Frontal cortex (tissue), 3 donors: ENCODE measurements at regions not wholly inside any gene's neighbourhood (a gene's known extent, or its start where the extent isn't known, plus 50 kb on each side); places are given as distances from the start of the nearest gene placed in this dataset.
"Not testable (repeated sequence)": the region's sequence is repeated elsewhere in the genome, so short reads cannot be mapped to it uniquely, and the experiment has no call there.

Experiments used
- DNase-seq, 2 donors: peaks; one replicate each; pipeline ENCODE4 v3.0.0; 2012; ENCODE audit warnings: low spot score in 2 of 2
- FAIRE-seq: peaks from 2 replicates; lab custom pipeline; 2012; peaks lifted over from hg19 to GRCh38; lab: Jason Lieb, UNC
- donor health status: control.
- donor health status: control.
- donor health status: control.

DNA sequence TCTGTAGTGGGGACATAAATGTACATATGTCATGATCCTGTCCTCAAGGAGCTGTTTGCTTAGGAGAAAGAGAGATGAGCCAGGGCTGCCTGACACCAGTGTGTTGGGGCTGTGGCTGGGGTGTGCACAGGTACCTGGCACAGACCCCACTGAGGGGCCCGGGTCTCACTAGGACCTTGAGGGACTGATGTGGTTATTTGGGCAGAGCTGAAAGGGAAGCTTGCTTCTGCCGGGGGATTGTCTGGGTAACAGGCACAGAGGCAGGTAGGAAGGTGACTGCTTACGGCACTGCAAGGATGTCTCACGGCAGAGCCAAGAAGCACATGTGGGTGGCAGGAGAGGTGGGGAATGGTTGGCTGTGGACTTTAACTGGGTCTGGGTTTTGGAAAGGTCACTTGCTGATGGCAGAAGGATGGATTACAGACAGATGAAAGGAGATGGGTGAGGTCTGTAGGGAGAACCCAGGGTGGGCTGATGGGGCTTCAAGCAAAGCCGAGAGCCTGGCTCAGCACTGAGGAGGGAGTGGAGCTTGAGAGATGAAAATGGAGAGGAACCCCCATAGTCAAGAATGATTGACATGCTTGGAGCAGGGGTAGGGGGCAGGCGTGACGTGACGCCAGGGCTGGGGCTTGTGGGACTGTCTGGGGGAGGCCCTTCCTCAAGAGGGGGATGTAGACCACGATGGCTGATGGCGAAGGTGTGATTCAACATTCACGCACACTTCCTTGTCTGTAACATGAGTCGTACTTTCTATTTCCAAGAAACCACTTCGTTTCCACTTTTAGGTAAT, 207.7 kb upstream of the SHH start:
- FAIRE-seq (no peak), DNase-seq (no peak)

DNA sequence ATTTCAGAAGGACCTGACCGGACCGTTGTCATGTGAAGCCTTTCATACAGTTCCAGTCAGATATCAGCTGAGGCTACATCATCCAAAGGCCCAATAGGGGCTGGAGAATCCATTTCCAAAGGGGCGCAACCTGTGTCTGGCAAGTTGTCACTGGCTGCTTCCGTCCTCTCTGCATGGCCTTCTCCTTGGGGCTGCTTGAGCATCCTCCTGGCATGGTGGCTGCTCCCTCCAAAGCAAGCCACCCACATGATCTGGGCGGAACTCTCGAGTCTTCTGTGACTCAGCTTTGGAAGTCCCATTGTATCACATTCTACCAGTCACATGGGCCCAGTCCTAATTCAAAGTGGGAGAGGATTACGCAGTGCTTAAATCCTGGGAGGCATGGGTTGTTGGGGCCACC, 207.0 kb upstream of the SHH start:
- DNase-seq = no peak
- FAIRE-seq = no peak

DNA sequence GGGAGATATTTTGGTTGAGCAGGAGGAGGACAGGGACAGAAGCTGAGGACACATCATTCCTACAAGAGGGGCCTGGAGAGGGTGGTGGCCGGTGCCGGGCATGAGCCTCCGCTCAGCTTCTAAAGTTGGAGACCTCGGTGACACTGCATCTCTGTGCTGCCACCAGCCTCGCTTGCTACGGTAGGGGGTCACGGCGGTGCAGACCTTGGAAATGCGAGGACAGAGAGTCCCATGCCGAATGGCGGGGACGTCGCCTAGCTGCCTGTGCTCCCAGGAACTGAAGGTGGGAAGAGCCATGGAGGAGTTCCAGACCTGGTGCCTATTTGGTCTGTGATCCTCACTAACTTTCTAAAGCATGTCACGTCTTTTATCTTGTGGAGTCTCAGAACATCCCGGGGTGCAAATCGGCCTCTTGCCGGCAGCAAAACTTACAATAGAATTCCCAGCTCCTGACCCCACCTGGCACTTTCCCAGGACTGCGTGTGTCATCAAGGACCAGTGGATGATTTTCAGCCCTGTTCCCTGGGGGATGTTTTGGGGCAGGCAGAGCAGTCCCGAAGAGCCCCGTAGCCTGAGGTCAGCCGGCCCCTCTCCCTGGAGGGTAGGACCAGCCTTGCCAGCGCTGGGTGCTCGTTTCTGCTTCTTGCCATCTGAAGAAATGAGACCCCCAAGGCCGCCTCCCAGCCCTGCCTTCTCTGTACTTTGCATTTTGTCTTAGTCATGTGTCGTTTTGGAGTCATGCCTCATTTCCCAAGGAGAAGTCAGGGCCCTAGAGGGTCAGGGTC, 205.8 kb upstream of the SHH start:
- FAIRE-seq (no peak), DNase-seq (no peak)

DNA sequence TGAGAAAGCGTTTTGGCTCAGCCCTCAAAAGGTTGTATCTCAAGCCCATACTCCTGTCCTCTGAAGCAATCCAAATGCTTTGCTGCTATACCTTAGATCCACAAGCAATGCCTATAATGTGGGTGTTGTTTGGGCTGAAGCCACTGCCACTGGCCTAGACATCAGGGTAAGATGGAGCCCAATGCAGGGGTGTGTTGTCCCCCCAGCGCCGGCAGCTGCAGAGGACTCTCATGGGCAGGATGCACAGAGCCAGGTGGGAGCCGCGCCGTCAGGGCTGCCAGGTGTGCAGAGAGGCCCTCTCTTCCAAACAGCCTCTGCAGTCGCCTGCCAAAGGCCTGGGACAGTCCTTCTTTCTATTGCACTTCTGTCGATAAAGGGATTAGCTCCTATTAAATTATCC, 205.2 kb upstream of the SHH start:
- DNase-seq = no peak

DNA sequence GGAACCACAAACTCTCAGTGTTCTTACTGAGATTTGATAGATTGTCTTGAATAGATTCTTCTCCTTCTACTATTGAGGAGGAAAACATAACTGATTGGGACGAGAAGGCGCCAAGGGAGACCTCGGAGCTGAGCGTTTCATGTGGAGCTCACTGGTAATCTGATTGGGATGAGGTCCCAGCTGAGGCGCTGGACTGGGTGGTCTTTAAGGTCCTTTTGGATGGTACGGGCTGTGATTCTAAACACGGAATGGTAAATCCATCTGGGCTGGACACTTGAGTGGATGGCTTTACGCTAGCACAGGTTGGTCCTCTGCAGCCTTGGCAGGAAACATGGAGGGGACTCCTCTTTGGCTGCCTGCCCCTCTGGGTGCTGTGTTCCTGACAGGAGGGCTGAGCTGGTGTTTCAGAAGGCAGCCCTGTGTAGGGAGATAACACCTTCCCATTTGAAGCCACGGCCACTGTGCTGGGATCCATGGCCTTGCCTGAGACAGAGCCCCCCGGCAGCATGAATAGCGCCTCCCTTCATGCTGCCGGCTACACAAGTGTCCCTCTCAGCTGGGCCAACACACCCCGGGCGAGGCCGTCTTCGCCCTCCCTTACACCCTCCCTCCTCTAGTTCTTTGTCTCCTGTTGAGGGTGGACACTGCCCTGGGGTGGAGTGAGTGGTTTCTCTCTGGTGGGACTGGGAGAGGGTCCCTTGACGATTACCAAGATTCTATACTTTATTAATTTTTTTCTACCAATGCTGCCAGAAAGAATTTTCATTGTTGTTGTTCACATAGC, 203.2 kb upstream of the SHH start:
- DNase-seq = no peak
- FAIRE-seq = no peak

More for the DNA sequence above, 205.2 kb upstream of the SHH start:
- no peak for FAIRE-seq

DNA sequence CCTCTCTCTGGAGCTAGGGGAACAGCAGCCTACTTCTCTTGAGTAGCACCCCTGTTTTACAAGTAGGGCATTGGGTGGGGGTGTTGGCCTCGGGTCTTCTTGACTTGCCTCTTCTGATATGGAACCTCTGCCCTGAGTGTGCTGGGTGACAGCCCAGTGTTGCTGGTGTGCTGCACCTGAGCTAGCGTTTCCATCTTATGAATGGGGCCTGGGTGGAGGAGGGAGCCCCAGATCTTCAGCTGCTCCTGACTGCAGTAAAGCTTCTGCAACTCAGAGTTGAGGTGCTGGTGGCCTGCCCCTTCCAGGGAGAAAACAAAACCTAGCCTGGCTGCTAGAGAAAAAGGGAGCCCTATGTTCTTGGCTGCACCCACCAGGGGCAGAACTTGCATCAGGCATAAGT, 202.5 kb upstream of the SHH start:
- no peak for FAIRE-seq
- DNase-seq = no peak

DNA sequence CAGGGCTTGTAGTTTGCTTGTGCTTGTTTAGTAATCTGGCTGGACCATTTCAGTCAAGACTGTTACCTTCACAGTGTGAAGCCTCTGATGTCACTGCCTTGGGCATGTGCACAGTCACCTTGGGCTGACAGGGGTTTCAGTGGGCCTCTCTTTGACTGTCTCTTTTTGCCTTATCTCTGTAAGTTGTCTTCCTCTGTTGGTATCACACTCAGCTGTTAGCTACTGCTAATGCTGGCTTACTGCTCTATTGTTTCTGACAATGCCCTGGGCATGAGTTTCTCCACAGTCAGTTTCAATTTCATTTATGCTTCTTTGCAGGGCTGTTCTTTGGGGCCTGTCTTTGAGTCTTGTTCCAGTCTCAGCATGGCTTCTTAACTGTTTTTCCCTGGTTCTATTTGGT, 201.9 kb upstream of the SHH start:
- DNase-seq (no peak), FAIRE-seq (no peak)

DNA sequence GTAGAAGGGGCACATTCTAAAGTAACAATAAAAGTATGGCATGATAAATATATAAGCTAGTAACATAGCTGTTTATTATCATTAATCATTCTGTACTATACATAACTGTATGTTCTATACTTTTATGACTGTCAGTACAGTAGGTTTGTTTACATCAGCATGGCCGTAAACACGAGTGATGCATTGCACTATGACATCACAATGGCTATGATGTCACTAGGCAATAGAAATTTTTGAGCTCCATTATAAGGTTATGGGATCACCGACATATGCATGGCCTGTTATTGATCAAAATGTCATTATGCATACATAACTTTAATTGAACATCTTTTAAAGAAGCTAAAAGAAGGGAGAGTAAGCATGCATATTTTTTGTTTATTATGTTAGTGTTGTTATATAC, 200.1 kb upstream of the SHH start:
- FAIRE-seq (no peak), DNase-seq (no peak)

DNA sequence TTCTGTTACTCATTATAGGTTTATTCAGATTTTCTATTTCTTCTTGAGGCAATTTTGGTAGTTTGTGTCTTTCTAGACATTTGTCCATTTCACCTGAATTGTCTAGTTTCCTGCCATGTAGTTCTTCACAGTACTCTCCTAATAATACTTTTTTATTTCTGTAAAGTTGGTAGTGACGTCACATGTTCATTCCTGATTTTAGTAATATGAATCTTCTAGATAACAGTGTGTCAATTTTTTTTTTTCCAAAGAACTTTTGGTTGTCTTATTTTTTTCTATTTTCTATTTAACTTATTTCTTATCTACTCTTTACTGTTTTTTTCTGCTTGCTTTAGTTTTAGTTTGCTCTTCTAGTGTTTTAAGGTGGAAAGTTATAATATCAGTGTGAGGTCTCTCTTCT, 197.3 kb upstream of the SHH start:
- no peak for DNase-seq
- FAIRE-seq = no peak

DNA sequence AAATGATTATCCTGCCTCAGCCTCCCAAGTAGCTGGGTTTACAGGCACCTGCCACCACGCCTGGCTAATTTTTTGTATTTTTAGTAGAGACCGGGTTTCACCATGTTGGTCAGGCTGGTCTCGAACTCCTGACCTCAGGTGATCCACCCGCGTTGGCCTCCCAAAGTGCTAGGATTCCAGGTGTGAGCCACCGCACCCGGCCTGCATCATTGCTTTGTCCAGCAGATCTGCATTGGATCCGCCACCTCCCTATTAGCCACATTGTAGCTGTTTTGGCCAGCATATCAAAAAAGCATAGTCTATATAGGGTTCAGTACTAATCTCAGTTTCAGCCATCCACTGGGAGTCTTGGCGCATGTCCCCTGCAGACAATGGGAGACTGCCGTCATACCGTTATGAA, 194.6 kb upstream of the SHH start:
- FAIRE-seq, DNase-seq: not testable (repeated sequence)

DNA sequence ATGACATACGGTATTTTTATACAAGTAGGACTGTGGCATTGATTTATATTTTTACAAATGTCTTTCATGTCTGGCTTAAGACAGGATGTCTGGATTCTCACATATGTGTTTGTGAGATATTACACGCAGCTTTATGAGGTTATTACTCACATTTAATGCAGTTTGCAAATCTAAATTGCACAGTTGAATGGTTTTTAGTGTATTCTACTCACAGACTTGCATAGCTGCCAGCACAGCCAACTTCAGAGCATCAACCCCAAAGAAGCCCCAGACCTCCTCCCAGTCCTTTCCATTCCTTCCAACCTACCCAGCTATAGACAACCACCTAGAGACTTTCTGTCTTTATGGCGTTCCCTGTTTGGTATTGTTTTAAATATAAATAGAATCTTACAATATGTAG, 193.8 kb upstream of the SHH start:
- no peak for FAIRE-seq

DNA sequence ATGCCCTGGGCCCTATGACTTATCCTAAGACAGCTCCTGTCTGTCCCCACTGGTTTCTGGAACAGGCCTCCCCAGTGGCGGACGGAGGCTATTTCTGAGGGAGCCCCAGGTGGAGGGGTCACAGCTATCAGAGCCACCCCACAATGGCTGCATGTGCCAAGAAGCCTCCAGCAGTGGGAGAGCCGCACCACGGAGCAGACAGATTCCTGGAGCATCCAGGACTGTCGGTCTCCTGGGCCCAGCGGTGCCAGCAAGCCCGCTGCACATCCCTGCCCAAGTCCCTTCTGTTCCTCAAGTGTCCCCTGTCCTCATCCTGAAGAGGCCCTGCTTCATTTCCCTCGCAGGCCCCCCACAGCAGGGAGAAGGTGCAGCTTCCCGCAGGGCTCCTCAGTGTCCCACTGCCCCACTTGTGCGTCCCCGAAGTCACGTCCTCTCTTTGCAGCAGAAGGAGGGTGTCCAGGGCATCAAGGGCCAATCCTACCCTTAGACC, 193.0 kb upstream of the SHH start:
- FAIRE-seq = no peak
- no peak for DNase-seq

More for the DNA sequence above, 193.8 kb upstream of the SHH start:
- DNase-seq = no peak

DNA sequence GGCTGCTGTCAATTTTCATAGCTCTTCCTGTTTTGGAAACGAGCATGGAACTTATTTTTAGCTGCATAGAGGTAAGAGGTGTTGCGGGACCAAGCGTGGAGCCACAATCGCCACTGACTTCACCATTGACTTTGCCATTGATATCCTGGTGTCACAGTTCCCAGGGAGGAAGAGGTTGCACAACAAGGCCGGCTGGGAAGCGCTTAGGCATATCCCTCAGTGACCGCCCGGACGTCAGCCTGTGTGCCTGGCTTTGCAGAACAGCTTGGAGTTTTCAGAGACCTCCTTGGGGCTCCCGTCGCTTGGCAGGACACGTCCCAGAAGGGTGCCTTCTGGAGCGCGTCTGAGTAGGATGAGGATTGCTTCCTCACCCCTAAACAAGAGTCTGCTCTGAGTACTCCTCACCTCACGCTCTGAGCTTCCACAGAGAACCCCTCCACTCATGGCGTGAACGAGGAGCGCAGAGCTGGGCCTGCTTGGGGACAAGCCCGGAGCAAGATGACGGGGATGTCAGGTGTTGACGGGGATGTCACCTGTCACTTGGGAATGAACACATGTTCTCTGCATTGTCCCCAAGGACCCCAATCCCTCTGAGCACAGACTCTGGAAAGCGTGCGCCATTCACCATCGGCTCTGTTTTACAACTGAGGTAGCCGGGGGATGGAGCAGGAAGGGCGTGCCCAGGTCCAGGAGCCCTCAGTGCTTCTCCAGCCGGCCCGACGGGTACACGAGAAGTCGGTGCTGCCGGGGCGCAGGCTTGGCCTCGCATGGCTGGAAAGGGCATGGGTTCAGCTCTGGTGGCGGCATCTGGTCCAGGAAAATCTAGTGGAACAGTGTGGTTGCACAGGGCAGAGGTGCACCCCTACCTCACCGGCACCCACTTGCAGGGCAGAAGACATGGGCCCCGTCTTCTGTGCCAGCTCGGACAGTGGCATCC, 192.3 kb upstream of the SHH start:
- FAIRE-seq = no peak
- DNase-seq = no peak

DNA sequence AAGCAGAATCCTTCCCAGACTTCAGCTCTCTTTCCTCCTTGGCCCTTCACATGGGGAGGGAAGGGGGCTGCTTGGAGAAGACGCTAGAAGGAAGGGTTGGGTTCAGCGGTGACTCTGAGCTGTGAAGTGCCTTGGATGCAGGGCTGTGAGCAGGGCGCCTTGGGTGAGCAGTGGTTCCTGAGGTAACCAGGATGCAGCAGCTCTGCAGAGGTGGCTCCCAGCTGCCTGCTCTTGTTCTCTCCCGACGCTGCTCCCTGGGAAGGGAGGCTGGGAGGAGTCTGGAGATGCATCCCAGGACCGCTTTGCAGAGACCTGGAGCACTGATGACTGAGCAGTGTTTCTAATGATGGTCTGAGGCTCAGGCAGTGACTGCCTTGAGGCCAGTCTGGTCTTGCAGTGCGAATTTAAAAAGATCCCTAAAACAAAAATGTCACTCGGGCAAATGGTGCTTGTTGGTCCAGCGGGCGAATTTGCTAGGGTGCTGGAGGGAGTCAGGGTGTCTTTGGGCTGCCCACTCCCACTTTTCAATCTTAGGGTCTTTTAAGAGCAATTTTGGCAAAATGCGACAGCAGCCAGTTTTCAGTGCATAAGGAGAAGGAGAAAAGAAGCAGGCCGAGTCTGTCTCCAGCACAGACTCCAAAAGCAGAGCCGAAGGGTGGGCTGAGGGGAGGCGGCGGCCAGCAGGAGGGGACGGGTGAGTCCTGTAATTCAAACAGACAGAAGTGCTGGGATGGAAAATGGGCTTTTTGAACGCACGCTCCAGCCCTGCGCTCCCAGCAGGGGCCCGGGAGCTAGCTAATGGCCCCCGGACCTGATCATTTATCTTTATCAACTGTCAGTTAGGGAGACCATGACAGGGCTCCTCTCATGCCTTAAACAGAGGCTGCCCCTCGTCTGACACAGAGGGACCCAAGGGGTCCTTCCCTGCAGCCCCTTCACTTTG, 191.2 kb upstream of the SHH start:
- no peak for DNase-seq
- FAIRE-seq = no peak

DNA sequence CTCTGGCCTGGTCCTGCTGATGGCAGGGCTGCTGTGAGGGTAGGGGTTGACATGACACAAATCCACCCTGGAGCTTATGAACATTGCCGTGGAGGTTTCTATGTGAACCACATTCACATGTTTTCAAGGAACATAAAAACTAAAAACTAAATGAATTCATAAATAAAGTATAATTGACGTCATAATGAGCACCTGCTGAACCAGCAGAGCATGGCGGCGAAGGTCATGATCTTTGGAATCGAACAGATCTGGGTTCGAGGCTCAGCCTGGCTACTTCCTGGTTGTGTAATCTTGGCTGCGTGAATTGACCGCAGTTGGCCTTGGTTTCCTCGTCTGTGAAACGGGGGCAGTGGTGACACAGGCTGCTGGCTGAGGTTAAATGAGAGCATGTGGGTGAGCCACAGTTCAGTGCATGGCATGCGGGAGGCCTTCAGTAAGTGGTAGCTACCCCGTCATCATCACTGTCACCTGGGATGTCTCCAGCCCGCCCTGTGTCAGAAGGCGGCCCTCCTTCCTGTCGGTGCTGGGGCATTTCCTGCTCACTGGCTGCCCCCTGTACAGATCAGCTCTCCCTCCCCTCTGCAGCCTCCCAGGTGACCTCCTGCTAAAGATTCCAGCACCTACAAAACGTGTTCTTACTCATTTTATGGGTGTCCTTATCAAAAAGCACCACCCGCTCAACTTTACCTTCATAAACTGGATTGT, 190.3 kb upstream of the SHH start:
- no peak for FAIRE-seq
- no peak for DNase-seq

DNA sequence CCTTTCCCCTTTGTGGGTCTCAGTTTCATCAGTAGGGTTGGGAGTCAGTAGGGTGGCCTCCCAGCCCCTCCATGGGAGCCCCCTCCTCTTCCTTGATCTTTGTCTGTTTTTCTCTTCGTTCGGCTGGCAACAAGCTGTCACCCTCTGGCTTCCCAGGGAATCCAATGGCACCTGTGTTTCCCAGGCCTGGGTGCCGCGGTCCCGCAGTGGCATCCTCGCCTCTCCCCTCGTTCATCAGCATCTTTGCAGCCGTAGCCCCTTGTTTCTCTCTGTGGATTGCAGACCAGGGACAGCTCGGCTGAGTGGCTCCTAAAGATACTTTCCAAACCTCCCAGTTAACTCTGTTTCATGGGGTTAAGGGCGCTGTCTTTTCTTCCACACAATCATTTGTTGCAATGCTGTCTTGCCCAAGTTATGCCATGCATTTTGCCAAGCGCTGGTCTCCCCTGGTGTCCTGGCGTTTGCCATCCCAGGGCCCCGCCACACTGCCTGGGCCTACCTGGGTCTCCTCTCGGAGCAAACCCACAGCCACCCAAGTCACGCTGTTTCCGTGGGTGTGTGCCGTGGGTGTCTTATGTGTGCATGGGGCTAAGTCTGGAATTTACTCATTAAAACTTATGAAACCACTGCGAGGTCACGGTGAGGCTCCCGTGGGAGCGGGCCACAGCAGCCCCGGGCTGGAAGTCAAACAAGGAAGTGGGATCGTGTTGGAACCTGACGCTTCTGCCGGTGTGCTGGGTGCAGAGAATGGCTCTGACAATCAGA, 189.4 kb upstream of the SHH start:
- DNase-seq (no peak), FAIRE-seq (no peak)
